GM18867 (cell line): ENCODE measurements at regions not wholly inside any gene's neighbourhood (a gene's known extent, or its start where the extent isn't known, plus 50 kb on each side); places are given as distances from the start of the nearest gene placed in this dataset.
"Not testable (repeated sequence)": the region's sequence is repeated elsewhere in the genome, so short reads cannot be mapped to it uniquely, and the experiment has no call there.

Experiments
- ATAC-seq: cut with Tn5 transposase; IDR thresholded peaks from one replicate; pipeline ENCODE4 v1.9.1; 2021; ENCODE audit warnings: mild to moderate bottlenecking, moderate library complexity; ENCODE audit not compliant: unreplicated experiment

DNA sequence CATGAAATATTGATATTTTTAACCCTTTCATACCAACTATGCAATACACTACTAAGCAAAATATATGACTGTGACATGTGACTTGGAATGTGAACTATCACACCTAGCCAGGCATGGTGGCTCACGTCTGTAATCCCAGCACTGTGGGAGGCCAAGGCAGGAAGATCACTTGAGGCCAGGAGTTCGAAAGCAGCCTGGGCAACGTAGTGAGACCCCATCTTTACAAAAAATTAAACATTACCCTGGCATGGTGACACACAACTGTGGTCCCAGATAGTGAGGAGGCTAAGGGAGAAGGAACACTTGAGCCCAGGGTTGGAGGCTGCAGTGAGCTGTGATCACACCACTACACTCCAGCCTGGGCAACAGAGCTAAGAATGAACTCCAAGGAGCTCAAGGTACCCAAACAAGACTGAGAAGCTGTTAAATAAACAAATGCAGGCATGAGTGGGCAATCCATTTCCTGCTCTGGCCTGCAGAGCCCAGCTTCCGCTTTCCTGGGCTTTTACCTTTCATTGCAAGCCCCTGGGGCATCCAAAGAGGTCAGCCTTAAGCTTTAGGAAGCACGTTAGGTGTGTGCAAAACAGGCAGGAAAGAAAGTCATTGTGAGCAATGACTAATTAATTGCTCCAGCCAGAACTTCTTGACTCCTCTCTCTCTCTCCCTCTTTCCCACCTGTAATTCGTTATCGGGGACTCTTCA lies 162.1 kb upstream of the FOXK1 start:
- no peak for ATAC-seq

DNA sequence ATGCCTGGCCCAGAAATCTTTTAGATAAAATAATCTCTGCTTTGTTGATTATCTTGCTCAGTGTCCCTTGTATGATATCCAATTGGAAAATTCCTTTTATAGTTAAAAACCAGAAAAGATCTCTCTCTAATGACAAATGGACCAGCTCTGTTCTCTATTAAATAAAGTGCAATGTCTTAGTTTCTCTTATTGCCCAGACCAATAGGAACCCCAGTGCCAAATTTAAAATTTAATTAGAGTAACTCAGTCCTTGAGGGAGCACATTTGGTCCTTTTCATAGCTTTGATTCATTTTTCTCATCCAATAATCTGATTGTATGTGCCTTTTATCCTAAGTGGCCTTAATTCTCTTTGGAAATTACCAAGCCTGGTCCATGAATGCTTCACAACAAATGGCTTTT lies 158.9 kb upstream of the FOXK1 start:
- ATAC-seq, result no peak

- no peak for ATAC-seq
Observed at GRCh38 chr7:4523873-4524272, 158.2 kb upstream of the FOXK1 start.

DNA sequence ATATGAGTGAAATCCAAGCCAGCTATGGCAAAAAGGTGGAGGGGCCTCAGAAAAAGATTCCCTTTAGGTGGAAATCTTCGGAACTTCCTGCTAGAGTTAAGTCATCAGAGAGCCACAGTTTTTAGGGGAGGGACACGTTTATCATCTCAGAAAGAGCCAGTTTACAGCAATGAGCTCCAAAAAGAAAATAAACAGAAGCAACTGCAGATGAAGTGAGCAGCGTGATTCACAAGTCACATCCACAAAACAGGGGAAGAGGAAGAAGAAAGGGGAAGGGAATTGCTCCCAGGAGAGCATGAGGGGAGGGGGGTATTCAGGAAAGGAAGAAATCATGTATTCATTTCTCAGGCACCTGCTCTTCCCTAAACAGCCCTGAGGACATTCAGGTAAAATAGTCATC lies 156.2 kb upstream of the FOXK1 start:
- ATAC-seq, result no peak

- ATAC-seq, result no peak
Observed at GRCh38 chr7:4527988-4528636, 154.0 kb upstream of the FOXK1 start.

DNA sequence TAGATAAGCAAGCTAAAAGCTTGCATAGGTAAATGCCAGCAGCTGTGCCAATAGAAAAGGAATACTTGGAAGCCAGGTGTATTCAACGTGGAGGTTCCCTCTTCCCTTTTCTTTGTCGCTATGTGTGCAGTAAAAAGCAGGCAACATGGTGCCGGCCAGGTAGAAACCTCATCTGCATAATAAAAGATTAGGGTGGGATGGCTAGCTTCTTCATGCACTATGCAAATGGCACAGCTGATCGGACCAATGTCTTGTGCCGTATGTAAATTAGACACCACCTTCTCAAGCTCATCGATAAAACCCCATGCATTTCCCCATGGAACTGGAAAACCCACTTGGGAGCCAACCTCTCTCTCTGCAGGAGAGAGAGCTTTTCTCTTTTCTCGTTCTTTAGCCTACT lies 150.9 kb upstream of the FOXK1 start:
- no peak for ATAC-seq

DNA sequence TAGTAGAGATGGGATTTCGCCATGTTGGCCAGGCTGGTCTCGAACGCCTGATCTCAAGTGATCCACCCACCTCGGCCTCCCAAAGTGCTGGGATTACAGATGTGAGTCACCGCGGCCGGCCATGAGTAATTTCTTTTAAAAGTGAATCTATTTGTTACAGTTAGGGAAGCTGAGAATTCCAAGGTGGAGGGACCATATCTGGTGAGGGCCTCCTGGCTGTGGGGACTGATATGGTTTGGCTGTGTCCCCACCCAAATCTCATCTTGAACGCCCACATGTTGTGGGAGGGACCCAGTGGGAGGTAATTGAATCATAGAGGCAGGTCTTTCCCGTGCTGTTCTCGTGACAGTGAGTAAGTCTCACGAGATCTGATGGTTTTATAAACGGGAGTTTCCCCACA lies 148.8 kb upstream of the FOXK1 start:
- ATAC-seq, result not testable (repeated sequence)

- no peak for ATAC-seq
Observed at GRCh38 chr7:4549681-4550080, 132.4 kb upstream of the FOXK1 start.

DNA sequence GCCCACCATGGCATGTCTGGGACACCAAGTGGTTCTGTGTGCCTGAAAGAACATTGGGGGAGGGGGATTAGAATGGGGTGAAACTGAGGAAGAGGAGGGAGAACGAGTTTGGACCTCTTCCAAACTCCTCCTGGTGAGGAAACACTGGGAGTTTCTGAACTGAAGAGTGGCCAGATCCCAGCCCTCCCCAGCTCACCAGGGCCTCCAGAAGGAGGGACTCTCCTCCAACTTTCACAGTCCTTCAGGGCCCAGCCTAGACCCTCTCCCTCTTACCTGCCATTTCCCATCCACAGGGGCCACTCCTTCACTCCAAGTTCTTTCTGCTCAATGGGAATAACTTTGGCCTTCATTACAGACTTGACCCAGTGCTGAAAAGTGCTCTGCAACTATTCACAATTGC lies 132.0 kb upstream of the FOXK1 start:
- ATAC-seq, result no peak

GRCh38 chr7:4552985-4553384 lies 129.1 kb upstream of the FOXK1 start:
- ATAC-seq, result no peak

GRCh38 chr7:4556868-4557793 lies 125.0 kb upstream of the FOXK1 start:
- ATAC-seq, result no peak

DNA sequence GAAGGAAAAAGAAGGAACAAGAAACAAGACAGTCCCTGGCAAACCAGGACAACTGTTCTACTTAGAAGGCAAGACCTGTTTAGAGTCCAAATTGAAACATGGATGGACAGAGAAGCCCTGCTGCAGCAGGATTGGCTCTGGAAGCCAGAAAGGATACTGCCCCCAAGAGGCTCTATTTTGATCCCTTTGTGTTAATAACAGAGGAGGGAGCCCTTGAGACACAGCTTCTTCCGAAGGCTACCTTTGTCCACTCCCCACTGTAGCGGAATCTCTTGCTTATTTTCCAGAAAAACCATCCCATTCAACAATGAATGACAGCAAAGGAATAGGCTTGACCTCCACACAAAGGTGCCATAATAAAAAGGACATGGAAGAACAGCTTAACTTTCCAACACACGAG lies 120.3 kb upstream of the FOXK1 start:
- no peak for ATAC-seq

DNA sequence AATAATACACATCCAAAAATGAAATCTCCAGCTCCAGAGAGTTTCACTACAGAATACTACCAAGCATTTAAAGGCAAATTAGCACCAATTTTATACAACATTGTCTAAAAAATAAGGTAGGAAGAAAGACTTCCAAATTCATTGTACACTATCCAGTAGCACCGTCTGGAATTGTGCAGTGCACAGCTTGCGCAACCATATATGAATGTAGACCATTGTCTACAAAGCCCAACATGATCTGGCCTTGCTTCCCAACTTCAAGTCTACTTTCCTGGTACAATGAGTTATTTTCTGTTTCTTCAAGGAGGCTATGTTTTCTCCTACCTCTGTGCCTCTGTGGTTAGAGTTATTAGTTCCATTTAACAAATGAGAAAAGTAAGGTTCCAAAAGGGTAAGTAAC lies 115.4 kb upstream of the FOXK1 start:
- no peak for ATAC-seq

DNA sequence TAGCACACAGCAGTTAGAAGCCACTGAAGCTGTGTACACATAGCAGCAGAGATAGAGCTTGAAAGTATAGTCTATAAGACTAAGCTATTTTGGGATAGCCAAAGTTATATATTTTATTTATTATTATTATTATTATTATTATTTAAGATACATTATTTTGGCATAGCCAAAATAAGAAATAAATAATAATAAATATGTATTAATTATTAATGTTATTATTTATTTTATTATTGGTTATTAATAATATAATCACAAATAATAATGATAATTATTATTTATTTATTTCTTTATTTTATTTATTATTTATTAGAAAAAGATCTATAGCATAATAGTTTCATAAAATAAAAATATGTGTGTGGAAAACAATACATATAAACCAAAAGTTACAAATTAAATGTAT lies 107.2 kb upstream of the FOXK1 start:
- ATAC-seq, result no peak

DNA sequence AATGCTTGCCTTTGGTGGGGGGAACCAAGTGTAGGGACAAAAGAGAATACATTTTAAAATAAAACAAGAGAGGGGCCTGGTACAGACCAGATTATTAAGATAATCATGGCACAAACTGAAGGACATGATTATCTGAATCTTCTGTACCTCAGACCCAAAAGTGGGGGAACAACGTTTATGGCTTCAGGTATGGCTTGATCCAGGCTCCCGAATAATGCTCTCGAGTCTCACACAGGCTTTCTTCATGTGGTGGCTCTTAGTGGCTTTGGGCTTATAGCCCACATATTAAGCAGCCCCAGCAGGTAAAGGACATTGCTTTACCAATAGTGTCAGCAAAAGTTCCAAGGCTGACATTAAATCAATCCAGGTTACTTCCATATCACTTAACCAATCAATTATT lies 106.8 kb upstream of the FOXK1 start:
- no peak for ATAC-seq

- ATAC-seq, result no peak
Observed at GRCh38 chr7:4602905-4603842, 78.9 kb upstream of the FOXK1 start.

- ATAC-seq, result no peak
Observed at GRCh38 chr7:4603843-4604231, 78.3 kb upstream of the FOXK1 start.

- ATAC-seq, result no peak
Observed at GRCh38 chr7:4604456-4604940, 77.6 kb upstream of the FOXK1 start.

- no peak for ATAC-seq
Observed at GRCh38 chr7:4606797-4607196, 75.3 kb upstream of the FOXK1 start.

- ATAC-seq, result no peak
Observed at GRCh38 chr7:4607311-4607729, 74.8 kb upstream of the FOXK1 start.

- ATAC-seq, result not testable (repeated sequence)
Observed at GRCh38 chr7:4609576-4609975, 72.5 kb upstream of the FOXK1 start.
